ENCODE measurements at regions not wholly inside any gene's neighbourhood (a gene's known extent, or its start where the extent isn't known, plus 50 kb on each side); places are given as distances from the start of the nearest gene placed in this dataset.

DNA sequence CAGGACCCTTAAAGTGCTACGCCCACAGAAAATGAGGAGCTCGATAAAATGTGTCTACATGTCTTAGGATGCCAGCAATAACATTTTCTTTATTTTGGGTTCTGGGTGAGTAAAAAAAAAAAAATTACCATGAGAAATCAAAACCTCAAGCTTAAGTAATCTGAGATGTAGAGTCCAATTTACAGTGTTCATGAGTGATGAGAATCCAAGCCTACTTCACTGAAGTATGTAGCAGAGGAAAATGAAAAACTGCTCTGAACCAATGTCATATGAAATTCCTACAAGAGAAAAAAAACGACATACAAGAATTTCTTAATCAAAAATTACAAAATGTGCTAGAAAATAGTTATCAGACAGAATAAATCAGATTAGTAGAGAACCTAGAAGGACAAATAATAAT is 274.4 kb downstream of the HTR7 start:
- Histone ChIP-seq H3K9me3 (replicated peaks; ENCODE audit: insufficient read depth, low read length) (no peaks in the 10 kb centered on the region), H3K27ac (ENCODE audit: low read length) (no peak overlapping the region), H3K9ac (ENCODE audit: low read length) (no peak overlapping the region), H3K79me2 (ENCODE audit: low read length) (no peaks in the 10 kb centered on the region), H3K4me3 (ENCODE audit: low read length) (no peak overlapping the region), H3K36me3 (replicated peaks; ENCODE audit: insufficient read depth, low read length) (no peaks in the 10 kb centered on the region), H3F3A (ENCODE audit: insufficient read depth, low read length) (no peaks in the 10 kb centered on the region), H2AFZ (ENCODE audit: low read length) (no peak overlapping the region), H4K20me1 (ENCODE audit: insufficient read depth, low read length) (no peaks in the 10 kb centered on the region), H3K4me2 (ENCODE audit: low read depth, low read length) (no peak overlapping the region), H3K27me3 (replicated peaks; ENCODE audit: insufficient read depth, low read length) (no peaks in the 10 kb centered on the region), H3K9me2 (replicated peaks; ENCODE audit: insufficient read depth, low read length) (no peaks in the 10 kb centered on the region), H3K4me1 (ENCODE audit: low read length) (no peaks in the 10 kb centered on the region)
- no peak for TF ChIP-seq EZH2 (optimal IDR thresholded peaks at IDR 0.05; ENCODE audit: low read depth, low read length)
- TF ChIP-seq, protein P1, sequence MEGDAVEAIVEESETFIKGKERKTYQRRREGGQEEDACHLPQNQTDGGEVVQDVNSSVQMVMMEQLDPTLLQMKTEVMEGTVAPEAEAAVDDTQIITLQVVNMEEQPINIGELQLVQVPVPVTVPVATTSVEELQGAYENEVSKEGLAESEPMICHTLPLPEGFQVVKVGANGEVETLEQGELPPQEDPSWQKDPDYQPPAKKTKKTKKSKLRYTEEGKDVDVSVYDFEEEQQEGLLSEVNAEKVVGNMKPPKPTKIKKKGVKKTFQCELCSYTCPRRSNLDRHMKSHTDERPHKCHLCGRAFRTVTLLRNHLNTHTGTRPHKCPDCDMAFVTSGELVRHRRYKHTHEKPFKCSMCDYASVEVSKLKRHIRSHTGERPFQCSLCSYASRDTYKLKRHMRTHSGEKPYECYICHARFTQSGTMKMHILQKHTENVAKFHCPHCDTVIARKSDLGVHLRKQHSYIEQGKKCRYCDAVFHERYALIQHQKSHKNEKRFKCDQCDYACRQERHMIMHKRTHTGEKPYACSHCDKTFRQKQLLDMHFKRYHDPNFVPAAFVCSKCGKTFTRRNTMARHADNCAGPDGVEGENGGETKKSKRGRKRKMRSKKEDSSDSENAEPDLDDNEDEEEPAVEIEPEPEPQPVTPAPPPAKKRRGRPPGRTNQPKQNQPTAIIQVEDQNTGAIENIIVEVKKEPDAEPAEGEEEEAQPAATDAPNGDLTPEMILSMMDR (IDR thresholded peaks at IDR 0.05; ENCODE audit: low read length): no peak
- no peak for TF ChIP-seq EZH2phosphoT487 (IDR thresholded peaks at IDR 0.05; ENCODE audit: low read length)
- DNase-seq: no peak

DNA sequence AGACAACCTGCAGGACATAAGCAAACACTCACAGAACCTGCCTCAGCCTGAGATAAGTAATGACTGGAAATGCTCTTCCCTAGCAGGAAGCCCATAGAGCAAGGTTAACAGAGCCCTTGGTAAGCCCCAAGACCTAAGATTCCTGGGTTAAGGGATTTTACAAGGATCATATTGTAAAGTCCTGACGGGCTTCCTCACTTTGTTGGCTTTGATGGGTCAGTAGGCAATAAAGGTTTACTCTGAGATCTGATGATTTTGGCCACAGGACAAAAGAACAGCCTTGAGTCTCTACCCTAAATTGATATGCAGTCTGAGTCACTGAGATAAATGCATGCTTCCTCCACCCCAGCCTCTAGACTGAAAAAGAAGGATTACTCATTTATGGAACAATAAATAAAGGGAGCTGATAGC is 270.8 kb downstream of the HTR7 start:
- no peak overlapping the region for H3K27ac ChIP-seq (ENCODE audit: low read length)
- DNase-seq: no peak
- no peak overlapping the region for H2AFZ ChIP-seq (ENCODE audit: low read length)
- no peaks in the 10 kb centered on the region for H3F3A ChIP-seq (ENCODE audit: insufficient read depth, low read length)
- H3K9me2 ChIP-seq (replicated peaks; ENCODE audit: insufficient read depth, low read length): no peaks in the 10 kb centered on the region
- H3K4me2 ChIP-seq (ENCODE audit: low read depth, low read length): no peak overlapping the region
- H3K4me1 ChIP-seq (ENCODE audit: low read length): 0 out of 2 replicates have a peak, but pooled peaks cover under 1% of the 10 kb centered on the region
- H3K9ac ChIP-seq (ENCODE audit: low read length): no peak overlapping the region
- TF ChIP-seq, protein P1 (IDR thresholded peaks at IDR 0.05; ENCODE audit: low read length): no peak
- TF ChIP-seq EZH2 (optimal IDR thresholded peaks at IDR 0.05; ENCODE audit: low read depth, low read length): no peak
- TF ChIP-seq EZH2phosphoT487 (IDR thresholded peaks at IDR 0.05; ENCODE audit: low read length): no peak
- H3K9me3 ChIP-seq (replicated peaks; ENCODE audit: insufficient read depth, low read length): no peaks in the 10 kb centered on the region
- no peak overlapping the region for H3K4me3 ChIP-seq (ENCODE audit: low read length)
- H4K20me1 ChIP-seq (ENCODE audit: insufficient read depth, low read length): no peaks in the 10 kb centered on the region
- no peaks in the 10 kb centered on the region for H3K79me2 ChIP-seq (ENCODE audit: low read length)
- no peaks in the 10 kb centered on the region for H3K27me3 ChIP-seq (replicated peaks; ENCODE audit: insufficient read depth, low read length)
- H3K36me3 ChIP-seq (replicated peaks; ENCODE audit: insufficient read depth, low read length): no peaks in the 10 kb centered on the region

DNA sequence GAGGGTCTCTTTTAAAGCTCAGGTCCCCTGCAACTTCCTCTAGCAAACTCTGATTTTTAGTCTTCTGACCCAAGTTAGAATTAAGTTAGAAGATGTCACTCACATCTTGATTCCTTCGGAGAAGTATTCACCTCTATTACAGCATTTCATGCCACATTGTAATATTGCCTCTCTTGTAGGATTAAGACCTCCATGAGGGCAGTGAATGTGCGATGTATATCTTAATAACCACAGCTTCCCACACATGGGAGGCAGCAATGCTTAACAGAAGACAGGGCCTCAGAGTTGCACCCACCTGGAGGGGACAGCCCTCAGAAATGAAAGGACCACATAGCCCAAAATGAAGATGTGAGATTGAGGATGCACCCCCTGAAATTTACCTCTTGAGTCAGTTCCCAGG is 270.3 kb downstream of the HTR7 start:
- H3K4me2 ChIP-seq (ENCODE audit: low read depth, low read length): no peak overlapping the region
- no peak overlapping the region for H2AFZ ChIP-seq (ENCODE audit: low read length)
- no peak for DNase-seq
- H3K9me2 ChIP-seq (replicated peaks; ENCODE audit: insufficient read depth, low read length): no peaks in the 10 kb centered on the region
- H3K9ac ChIP-seq (ENCODE audit: low read length): no peak overlapping the region
- no peaks in the 10 kb centered on the region for H3K36me3 ChIP-seq (replicated peaks; ENCODE audit: insufficient read depth, low read length)
- no peaks in the 10 kb centered on the region for H3K27me3 ChIP-seq (replicated peaks; ENCODE audit: insufficient read depth, low read length)
- 0 out of 2 replicates have a peak, but pooled peaks cover 4% of the 10 kb centered on the region for H3F3A ChIP-seq (ENCODE audit: insufficient read depth, low read length)
- TF ChIP-seq EZH2 (optimal IDR thresholded peaks at IDR 0.05; ENCODE audit: low read depth, low read length): no peak
- no peak for TF ChIP-seq EZH2phosphoT487 (IDR thresholded peaks at IDR 0.05; ENCODE audit: low read length)
- TF ChIP-seq, protein P1 (IDR thresholded peaks at IDR 0.05; ENCODE audit: low read length): no peak
- H3K4me3 ChIP-seq (ENCODE audit: low read length): no peak overlapping the region
- no peak overlapping the region for H3K27ac ChIP-seq (ENCODE audit: low read length)
- H4K20me1 ChIP-seq (ENCODE audit: insufficient read depth, low read length): no peaks in the 10 kb centered on the region
- H3K9me3 ChIP-seq (replicated peaks; ENCODE audit: insufficient read depth, low read length): no peaks in the 10 kb centered on the region
- no peaks in the 10 kb centered on the region for H3K79me2 ChIP-seq (ENCODE audit: low read length)
- 0 out of 2 replicates have a peak, but pooled peaks cover 4% of the 10 kb centered on the region for H3K4me1 ChIP-seq (ENCODE audit: low read length)

All from MM.1S (cell line).